ENCODE measurements at regions not wholly inside any gene's neighbourhood (a gene's known extent, or its start where the extent isn't known, plus 50 kb on each side); places are given as distances from the start of the nearest gene placed in this dataset.

GRCh38 chr5:51895834-51896233, 512.6 kb downstream of the ISL1 start:
- no peak overlapping the region for H3K27ac ChIP-seq
- no peak for DNase-seq (ENCODE audit: low read depth, low spot score)

GRCh38 chr5:51902512-51902911, 519.3 kb downstream of the ISL1 start:
- H3K27ac ChIP-seq, result no peak overlapping the region
- no peak for DNase-seq (ENCODE audit: low read depth, low spot score)

GRCh38 chr5:51908215-51908614, 525.0 kb downstream of the ISL1 start:
- DNase-seq (ENCODE audit: low read depth, low spot score), result no peak
- no peak overlapping the region for H3K27ac ChIP-seq

GRCh38 chr5:51944500-51945125, 561.4 kb downstream of the ISL1 start:
- H3K27ac ChIP-seq, result no peak overlapping the region
- no peak for DNase-seq (ENCODE audit: low read depth, low spot score)

- no peak for DNase-seq (ENCODE audit: low read depth, low spot score)
- H3K27ac ChIP-seq, result no peak overlapping the region
Observed at GRCh38 chr5:51958473-51958872, 575.2 kb downstream of the ISL1 start.

GRCh38 chr5:51960617-51961121, 577.4 kb downstream of the ISL1 start:
- H3K27ac ChIP-seq, result no peak overlapping the region
- no peak for DNase-seq (ENCODE audit: low read depth, low spot score)

- DNase-seq (ENCODE audit: low read depth, low spot score), result no peak
- H3K27ac ChIP-seq, result no peak overlapping the region
Observed at GRCh38 chr5:51961154-51961562, 577.9 kb downstream of the ISL1 start.

- no peak overlapping the region for H3K27ac ChIP-seq
- no peak for DNase-seq (ENCODE audit: low read depth, low spot score)
Observed at GRCh38 chr5:51968756-51969155, 585.5 kb downstream of the ISL1 start.

- no peak for DNase-seq (ENCODE audit: low read depth, low spot score)
- no peak overlapping the region for H3K27ac ChIP-seq
Observed at GRCh38 chr5:51974834-51975233, 591.6 kb downstream of the ISL1 start.

- DNase-seq (ENCODE audit: low read depth, low spot score), result no peak
- no peak overlapping the region for H3K27ac ChIP-seq
Observed at GRCh38 chr5:51977014-51977413, 593.8 kb downstream of the ISL1 start.

- no peak for DNase-seq (ENCODE audit: low read depth, low spot score)
- no peak overlapping the region for H3K27ac ChIP-seq
Observed at GRCh38 chr5:51983161-51983560, 599.9 kb downstream of the ISL1 start.

GRCh38 chr5:51986733-51987132, 603.5 kb downstream of the ISL1 start:
- DNase-seq (ENCODE audit: low read depth, low spot score), result no peak
- no peak overlapping the region for H3K27ac ChIP-seq

GRCh38 chr5:51987239-51987638, 604.0 kb downstream of the ISL1 start:
- DNase-seq (ENCODE audit: low read depth, low spot score), result no peak

GRCh38 chr5:51987669-51988209, 604.5 kb downstream of the ISL1 start:
- no peak overlapping the region for H3K27ac ChIP-seq
- DNase-seq (ENCODE audit: low read depth, low spot score), result no peak

More at GRCh38 chr5:51987239-51987638, 604.0 kb downstream of the ISL1 start:
- no peak overlapping the region for H3K27ac ChIP-seq

GRCh38 chr5:51988634-51989033, 605.4 kb downstream of the ISL1 start:
- no peak for DNase-seq (ENCODE audit: low read depth, low spot score)
- no peak overlapping the region for H3K27ac ChIP-seq

GRCh38 chr5:51990241-51990640, 607.0 kb downstream of the ISL1 start:
- H3K27ac ChIP-seq, result no peak overlapping the region
- no peak for DNase-seq (ENCODE audit: low read depth, low spot score)

- DNase-seq (ENCODE audit: low read depth, low spot score), result no peak
- no peak overlapping the region for H3K27ac ChIP-seq
Observed at GRCh38 chr5:51990661-51991180, 607.5 kb downstream of the ISL1 start.

GRCh38 chr5:51991940-51992339, 608.7 kb downstream of the ISL1 start:
- H3K27ac ChIP-seq, result no peak overlapping the region
- no peak for DNase-seq (ENCODE audit: low read depth, low spot score)

GRCh38 chr5:51995773-51996306, 612.6 kb downstream of the ISL1 start:
- DNase-seq (ENCODE audit: low read depth, low spot score), result no peak
- H3K27ac ChIP-seq, result no peak overlapping the region

GRCh38 chr5:51996356-51996861, 613.2 kb downstream of the ISL1 start:
- no peak for DNase-seq (ENCODE audit: low read depth, low spot score)
- no peak overlapping the region for H3K27ac ChIP-seq

- DNase-seq (ENCODE audit: low read depth, low spot score), result no peak
- no peak overlapping the region for H3K27ac ChIP-seq
Observed at GRCh38 chr5:51997500-51997899, 614.3 kb downstream of the ISL1 start.

All from epithelial cell of prostate (primary cell).